GM12878 (cell line): ENCODE measurements at regions not wholly inside any gene's neighbourhood (a gene's known extent, or its start where the extent isn't known, plus 50 kb on each side); places are given as distances from the start of the nearest gene placed in this dataset.

Experiments used
- ATF7 ChIP-seq: fragments of 450-650 bp; IDR thresholded peaks from 2 replicates; pipeline ENCODE4 v1.6.1; 2016; ENCODE audit warnings: low read depth, mild to moderate bottlenecking
- CHD2 ChIP-seq: IDR thresholded peaks from 2 replicates; pipeline ENCODE4 v1.6.1; 2011; ENCODE audit warnings: low read depth, low read length, improper control_type of control experiment, borderline replicate concordance
- HDGF ChIP-seq: fragments of 450-650 bp; IDR thresholded peaks from 2 replicates; pipeline ENCODE4 v1.6.1; 2016; ENCODE audit warnings: antibody characterized with exemption
- IKZF2 ChIP-seq, 2 experiments: fragments of 450-650 bp; IDR thresholded peaks; 2 replicates each; pipeline ENCODE4 v1.6.1; 2017; ENCODE audit warnings: mild to moderate bottlenecking in 2 of 2, moderate library complexity in 2 of 2
- KLF5 ChIP-seq: fragments of 450-650 bp; IDR thresholded peaks from 2 replicates; pipeline ENCODE4 v1.6.1; 2014; ENCODE audit warnings: mild to moderate bottlenecking; ENCODE audit not compliant: partially characterized antibody
- MTA3 ChIP-seq: IDR thresholded peaks from 2 replicates; pipeline ENCODE4 v1.6.1; 2012; ENCODE audit warnings: low read length, inconsistent platforms, borderline replicate concordance
- NBN ChIP-seq: fragments of 450-650 bp; IDR thresholded peaks from 2 replicates; pipeline ENCODE4 v1.6.1; 2016
- NFYB ChIP-seq: IDR thresholded peaks from 2 replicates; pipeline ENCODE4 v1.6.1; 2011; ENCODE audit warnings: low read depth, mild to moderate bottlenecking, low read length, improper control_type of control experiment, moderate library complexity; ENCODE audit not compliant: insufficient read depth
- NR2C2 ChIP-seq: IDR thresholded peaks from 2 replicates; pipeline ENCODE4 v1.6.1; 2011; ENCODE audit warnings: borderline replicate concordance, low read depth; ENCODE audit not compliant: control insufficient read depth, insufficient read length
- YY1 ChIP-seq: IDR thresholded peaks from 2 replicates; pipeline ENCODE4 v1.6.1; 2011; ENCODE audit warnings: low read depth, mild to moderate bottlenecking, low read length
- ZNF207 ChIP-seq: fragments of 450-650 bp; IDR thresholded peaks from 2 replicates; pipeline ENCODE4 v1.6.1; 2014; ENCODE audit warnings: antibody characterized with exemption, mild to moderate bottlenecking, borderline replicate concordance
- ZNF217 ChIP-seq: fragments of 450-650 bp; IDR thresholded peaks from 2 replicates; pipeline ENCODE4 v1.6.1; 2017; ENCODE audit warnings: antibody characterized with exemption, mild to moderate bottlenecking
- TF ChIP-seq, protein P1 (sequence below): fragments of 450-650 bp; IDR thresholded peaks from 2 replicates; pipeline ENCODE4 v1.6.1; 2018; ENCODE audit warnings: mild to moderate bottlenecking, low read depth, moderate library complexity; ENCODE audit not compliant: partially characterized antibody
- TF ChIP-seq, protein P2 (sequence below): IDR thresholded peaks from 2 replicates; pipeline ENCODE4 v1.6.1; 2011; ENCODE audit warnings: mild to moderate bottlenecking, low read depth, low read length, moderate library complexity; ENCODE audit not compliant: insufficient replicate concordance

DNA sequence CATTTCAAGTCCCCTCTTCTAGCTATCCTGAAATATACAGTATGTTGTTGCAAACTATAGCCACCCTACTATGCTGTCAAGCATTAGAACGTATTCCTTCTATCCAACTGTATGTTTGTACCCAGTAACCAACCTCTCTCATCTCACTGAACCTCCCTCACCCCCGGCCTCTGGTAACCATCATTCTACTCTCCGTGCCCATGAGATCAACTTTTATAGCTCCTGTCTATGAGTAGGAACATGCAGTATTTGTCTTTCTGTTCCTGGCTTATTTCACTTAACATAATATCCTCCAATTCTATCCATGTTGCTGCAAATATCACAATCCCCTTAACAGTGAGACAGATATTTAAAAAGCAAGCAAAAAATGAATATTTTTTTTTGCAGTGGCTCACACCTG is 196.9 kb downstream of the PAX1 start (continued):
- TF ChIP-seq, protein P1, sequence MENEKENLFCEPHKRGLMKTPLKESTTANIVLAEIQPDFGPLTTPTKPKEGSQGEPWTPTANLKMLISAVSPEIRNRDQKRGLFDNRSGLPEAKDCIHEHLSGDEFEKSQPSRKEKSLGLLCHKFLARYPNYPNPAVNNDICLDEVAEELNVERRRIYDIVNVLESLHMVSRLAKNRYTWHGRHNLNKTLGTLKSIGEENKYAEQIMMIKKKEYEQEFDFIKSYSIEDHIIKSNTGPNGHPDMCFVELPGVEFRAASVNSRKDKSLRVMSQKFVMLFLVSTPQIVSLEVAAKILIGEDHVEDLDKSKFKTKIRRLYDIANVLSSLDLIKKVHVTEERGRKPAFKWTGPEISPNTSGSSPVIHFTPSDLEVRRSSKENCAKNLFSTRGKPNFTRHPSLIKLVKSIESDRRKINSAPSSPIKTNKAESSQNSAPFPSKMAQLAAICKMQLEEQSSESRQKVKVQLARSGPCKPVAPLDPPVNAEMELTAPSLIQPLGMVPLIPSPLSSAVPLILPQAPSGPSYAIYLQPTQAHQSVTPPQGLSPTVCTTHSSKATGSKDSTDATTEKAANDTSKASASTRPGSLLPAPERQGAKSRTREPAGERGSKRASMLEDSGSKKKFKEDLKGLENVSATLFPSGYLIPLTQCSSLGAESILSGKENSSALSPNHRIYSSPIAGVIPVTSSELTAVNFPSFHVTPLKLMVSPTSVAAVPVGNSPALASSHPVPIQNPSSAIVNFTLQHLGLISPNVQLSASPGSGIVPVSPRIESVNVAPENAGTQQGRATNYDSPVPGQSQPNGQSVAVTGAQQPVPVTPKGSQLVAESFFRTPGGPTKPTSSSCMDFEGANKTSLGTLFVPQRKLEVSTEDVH, result no peak
- TF ChIP-seq CHD2, result no peak
- TF ChIP-seq ATF7, result no peak
- no peak for TF ChIP-seq NFYB
- no peak for TF ChIP-seq MTA3
- TF ChIP-seq IKZF2 (IDR thresholded peaks at IDR 0.05), result no peak
- TF ChIP-seq ZNF217, result no peak
- no peak for TF ChIP-seq NR2C2
- no peak for TF ChIP-seq YY1
- no peak for TF ChIP-seq NBN
- TF ChIP-seq HDGF, result no peak
- no peak for TF ChIP-seq ZNF207
- TF ChIP-seq, protein P2, sequence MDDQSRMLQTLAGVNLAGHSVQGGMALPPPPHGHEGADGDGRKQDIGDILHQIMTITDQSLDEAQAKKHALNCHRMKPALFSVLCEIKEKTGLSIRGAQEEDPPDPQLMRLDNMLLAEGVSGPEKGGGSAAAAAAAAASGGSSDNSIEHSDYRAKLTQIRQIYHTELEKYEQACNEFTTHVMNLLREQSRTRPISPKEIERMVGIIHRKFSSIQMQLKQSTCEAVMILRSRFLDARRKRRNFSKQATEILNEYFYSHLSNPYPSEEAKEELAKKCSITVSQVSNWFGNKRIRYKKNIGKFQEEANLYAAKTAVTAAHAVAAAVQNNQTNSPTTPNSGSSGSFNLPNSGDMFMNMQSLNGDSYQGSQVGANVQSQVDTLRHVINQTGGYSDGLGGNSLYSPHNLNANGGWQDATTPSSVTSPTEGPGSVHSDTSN, result no peak
- no peak for TF ChIP-seq KLF5
